Central memory CD4-positive, alpha-beta T cell (primary cell): ENCODE measurements at regions not wholly inside any gene's neighbourhood (a gene's known extent, or its start where the extent isn't known, plus 50 kb on each side); places are given as distances from the start of the nearest gene placed in this dataset.

Experiments used
- DNase-seq: peaks from one replicate; pipeline ENCODE4 v3.0.0; 2022

GRCh38 chr22:42217752-42218280, 52.6 kb downstream of the TCF20 start:
- no peak for DNase-seq

DNA sequence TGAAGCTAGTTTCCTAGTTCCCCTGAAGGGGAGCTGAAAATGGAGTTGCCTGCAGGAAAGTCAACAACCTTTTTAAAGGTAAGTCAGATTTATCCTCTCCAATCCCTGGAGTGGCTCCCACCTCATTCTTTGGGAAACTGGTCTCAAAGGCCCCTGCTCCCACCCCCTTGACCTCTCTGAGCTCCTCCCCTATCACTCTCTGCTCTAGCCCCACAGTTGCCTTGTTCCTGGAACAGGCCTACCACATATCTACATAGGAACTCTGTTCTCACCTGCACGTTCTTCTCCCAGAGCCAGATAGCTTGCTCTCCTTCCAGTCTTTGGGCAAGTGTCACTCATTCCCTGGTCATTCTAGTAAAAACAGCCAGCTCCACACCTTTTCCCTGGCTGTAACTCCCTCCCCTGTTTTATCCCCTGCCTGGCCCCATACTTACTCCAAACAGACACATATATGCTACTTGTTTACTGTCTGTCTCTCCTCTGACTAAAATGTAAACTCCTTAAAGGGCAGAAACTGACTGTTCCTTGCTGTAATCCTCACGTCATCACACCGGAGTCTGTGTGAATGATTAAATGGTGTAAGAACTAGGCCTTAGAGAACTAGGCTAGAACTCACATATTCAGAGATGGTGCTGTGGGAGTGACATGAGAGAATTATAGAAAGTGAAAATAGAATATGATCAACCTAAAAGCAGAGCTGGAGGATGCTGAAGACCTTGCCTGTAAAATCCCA, 53.3 kb downstream of the TCF20 start:
- DNase-seq, result no peak

- no peak for DNase-seq
Measured at GRCh38 chr22:42214633-42215415, 55.6 kb downstream of the TCF20 start.

DNA sequence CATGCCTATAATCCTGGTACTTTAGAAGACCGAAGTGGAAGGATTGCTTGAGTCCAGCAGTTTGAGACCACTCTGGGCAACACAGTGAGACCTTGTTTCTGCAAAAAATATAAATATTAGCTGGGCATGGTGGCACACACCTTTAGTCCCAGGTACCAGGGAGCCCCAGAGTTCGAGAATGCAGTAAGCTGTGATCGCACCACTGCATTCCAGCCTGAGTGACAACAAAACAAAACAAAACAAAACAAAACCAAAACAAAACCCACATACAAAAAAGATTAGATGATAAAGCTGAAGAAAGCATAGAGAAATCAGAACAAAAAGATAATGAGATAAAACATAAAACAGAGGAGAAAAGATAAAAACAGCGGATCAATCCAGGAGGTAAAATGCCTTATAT, 62.1 kb downstream of the TCF20 start:
- DNase-seq, result peak; percentile 23

GRCh38 chr22:42207918-42208317, 62.5 kb downstream of the TCF20 start:
- no peak for DNase-seq

DNA sequence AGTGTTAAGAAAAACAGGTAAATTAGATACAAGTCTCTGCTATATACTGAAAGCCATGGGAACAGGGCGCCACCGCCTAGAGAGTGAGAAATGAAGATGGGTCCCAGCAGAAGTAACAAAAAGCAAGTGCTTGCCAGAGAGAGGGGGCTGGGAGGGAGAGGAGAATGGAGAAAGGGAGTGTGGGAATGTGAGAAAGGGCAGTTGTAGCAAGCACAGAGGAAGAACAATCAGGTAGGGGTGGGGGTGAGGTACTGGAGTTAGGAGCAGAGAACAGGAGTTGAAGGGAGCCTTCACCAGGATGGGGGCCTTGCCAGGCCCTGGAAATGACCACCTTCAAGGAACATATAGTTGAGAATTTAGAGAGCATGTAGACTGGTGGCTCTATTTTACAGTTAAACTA, 66.8 kb downstream of the TCF20 start:
- DNase-seq, result no peak

DNA sequence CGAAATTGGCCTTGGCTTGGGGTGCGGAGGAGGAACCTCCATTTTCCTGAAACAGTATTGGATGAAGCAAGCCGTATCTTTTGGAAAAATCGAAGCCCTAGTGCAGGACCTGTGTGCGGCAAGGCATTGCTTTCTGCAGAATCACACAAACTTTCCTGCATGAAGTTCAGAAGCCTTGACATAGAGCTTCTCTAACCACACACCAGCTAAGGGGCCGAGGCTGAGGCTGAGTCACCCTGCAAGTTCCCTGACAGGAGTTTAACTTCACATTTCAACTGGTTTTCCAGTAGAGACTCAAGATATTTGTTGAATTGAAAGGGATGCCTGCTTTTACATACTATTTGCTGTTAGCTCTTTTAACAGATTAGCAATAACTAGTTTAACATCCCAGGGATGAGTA, 67.8 kb downstream of the TCF20 start:
- DNase-seq, result peak; percentile 44

DNA sequence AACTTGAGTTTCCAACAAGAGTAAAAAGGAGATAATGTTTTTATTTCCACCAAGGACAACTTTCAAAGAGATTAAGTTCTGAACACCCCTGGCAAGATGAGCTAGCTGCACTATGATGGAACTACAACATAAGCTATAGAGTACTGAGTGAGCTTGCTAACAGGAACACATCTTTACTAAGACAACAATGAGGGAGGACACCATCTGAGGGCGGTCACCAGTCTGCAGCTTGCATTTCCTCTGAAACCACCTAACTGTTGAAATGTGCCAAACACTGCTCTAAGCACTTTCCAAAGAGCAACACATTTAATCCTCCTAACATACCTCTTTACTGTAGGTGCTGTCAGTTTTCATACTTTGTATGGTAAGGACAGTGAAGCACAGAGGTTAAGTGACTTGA, 68.4 kb downstream of the TCF20 start:
- peak; percentile 46 for DNase-seq

DNA sequence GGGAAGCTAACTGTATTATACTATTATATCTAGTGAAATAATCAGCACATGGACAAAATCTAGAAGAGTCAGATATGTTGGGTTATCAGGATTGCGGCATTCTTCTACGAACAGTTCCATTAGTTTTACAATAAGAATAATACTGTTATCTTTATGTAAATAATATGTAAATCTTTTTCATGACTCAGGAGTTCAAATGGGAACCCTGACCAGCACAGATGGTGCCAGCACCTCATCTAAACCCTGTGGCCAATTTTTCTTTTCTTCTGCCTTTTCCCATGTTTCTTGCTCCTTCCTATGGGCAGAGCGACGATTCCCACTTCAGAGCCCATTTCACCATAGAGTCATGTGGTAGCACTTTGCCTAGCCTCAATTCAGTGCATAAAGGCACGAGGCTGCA, 68.4 kb upstream of the CYP2D6 start:
- DNase-seq, result no peak

DNA sequence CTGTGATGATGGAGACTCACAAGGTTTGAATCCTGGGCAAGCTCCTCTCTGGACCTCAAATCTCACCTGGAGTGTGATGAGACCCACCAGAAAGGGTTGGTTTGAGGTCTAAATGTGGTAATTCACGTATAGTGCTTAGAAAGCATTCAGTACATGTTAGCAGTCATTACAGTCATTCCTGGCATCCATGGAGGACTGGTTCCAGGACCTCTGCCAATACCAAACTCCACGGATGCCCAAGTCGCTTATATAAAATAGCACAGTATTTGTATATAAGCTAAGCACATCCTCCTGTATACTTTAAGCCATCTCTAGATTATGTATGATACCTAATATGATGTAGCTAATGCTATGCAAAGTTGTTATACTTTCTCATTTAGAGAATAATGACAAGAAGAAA, 67.6 kb upstream of the CYP2D6 start:
- no peak for DNase-seq

DNA sequence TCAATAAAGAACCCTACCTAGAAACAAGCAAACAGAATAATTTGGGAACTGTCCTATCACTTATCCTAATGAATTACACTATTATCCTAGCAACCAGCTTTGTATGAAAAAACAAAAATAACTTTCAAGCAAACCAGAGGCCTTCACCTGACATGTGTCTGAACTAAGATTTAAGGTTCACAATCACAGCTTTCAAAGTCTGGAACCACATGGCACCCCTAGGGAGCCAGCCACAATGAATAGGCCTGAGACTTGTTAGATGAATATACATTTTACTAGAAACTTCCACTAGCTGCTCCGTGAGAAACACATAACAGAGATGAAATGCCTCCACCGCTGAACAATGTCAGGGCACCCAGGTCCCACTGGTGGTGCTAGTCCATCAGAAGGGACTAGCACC, 65.8 kb upstream of the CYP2D6 start:
- no peak for DNase-seq

- DNase-seq, result no peak
Measured at GRCh38 chr22:42194953-42195352, 64.3 kb upstream of the CYP2D6 start.

DNA sequence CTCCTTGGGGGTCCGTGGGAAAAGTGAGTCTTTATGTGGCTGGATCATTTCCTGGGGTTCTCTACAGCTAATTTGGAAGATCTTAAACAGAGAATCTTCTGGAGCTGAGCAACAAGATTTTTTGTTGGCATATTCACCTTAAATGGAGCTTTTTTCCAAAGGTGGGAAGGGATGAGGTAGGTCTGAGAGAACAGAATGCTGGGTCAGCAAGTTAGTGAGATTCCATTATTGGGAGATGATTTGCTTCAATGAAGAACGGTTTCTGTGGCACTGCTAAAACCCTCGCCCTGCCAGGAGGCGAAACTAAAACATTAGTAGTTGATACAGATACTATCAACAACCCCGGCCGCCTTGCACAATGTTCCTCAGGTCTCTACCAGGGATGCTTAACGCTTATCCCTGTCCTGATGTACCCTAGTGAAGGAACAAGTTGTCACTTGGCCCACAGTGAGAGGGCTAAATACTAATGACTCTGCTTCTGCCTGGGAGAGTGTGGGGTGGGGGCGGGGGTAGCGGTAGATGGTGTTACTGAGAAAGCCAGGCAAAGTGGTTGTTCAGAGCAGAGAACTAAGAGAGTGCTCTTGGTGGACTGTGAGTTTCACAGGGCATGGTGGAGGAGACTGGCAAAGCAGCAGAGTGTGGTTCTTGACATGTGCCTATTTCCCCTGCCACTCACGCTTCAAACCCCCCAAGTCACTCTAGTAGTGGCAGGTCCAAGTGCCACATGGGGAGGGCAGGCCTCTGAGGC, 63.7 kb upstream of the CYP2D6 start:
- no peak for DNase-seq

DNA sequence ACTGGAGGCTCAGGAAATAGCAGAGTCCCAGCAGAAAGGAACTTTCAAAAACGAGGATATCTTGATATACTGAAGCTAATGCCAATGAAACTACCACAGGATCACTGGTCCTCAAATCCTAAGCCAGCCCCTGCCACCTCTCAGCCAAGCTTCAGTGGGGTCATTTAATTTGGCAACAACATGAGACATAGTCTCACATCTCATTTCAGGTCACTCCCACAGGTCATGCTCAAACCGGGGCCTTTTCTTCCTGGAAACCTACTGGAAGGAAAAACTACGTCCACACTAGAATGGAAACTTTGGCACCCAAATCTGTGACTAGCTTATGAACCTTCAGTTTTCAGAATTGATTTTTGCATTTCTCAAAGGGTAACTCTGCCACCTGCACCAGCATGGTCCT, 61.9 kb upstream of the CYP2D6 start:
- DNase-seq, result no peak

DNA sequence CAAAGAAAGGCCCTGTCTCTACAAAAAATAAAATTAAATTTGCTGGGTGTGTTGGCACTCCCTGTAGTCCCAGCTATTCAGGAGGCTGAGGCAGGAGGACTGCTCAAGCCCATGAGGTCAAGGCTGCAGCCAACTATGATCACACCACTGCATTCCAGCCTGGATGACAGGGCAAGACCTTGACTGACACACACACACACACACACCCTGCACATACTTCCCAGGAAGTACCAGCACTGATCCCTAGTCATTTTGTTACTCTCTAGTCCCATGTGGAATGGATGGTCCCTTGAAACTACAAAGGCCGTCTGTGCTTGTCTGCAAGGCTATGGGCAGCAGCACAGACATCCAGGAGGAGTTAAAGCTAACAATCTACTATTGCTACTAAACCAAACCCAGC, 59.7 kb upstream of the CYP2D6 start:
- DNase-seq, result no peak

GRCh38 chr22:42189761-42190160, 59.2 kb upstream of the CYP2D6 start:
- DNase-seq, result no peak

DNA sequence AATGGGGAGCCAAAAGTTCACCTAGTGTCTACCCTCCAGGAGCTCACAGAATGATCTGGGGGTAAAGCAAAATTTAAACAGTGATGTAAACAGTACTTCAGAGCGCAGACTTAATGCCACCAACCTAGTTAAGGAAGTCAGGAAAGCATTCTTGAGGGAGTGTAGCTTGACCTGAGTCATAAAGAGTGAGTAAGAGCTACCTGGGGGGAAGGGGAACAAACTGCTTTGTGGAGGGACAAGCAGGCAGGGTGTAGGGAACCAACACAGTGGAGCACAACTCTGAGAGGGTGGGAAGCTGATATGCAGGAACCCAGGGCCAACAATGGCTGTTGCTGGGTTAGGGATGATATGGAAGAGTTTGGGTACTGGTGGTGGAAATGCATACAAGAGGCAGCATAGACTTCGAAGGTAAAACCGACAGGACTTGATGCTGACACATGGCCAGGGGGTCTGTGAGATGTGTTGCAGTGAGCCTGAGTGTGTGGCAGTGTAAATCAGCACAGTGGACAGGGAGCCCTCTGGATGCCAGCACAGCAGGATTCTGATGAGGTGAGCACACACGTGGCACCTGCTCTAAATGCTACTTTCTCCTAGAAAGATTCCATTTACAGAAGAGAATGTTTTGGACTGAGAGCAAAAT, 58.3 kb upstream of the CYP2D6 start:
- no peak for DNase-seq

- DNase-seq, result no peak
Measured at GRCh38 chr22:42187646-42188045, 57.0 kb upstream of the CYP2D6 start.

DNA sequence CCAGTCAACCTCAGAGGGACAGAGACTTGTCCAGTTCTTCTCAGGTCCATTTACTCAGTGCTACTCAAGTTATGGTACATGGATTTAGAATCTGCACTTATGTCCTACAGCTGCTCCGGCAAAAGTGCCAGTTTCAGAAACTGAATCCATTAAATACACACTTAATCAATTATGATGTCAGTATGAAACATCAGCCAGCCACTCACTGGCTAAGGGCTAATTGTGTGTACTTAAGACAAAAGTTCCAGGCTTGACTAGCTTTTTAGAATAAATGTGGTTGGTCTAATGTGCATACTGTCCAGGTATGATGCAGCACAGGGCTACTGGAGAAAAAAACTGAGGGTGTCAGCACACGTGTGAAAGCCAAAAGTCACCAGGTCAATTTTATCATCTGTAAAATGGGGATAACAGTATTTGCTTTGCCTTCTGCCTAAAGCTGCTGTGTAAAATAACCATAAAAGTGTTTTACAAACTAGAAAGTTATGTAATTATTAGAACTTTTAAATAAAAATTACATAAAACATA, 55.4 kb upstream of the CYP2D6 start:
- no peak for DNase-seq

DNA sequence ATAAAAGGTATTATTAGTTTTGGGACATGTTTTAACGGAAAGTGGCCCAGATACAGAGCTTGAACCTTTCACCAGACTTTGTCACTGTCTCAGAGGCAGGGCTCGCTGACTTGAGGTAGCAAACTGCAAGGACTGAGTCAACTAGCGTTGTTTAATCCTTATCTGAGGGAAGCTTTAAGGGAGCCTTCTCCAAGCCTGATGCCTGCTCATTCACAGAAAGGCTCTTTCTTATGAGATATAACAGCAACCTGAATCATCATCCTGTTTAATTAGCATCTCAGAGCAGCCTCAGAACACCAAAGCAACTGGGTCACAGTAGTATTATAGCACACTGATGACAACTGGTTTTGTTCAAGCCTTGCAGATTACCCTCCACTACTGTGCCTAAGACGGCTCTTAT, 54.2 kb upstream of the CYP2D6 start:
- DNase-seq, result no peak

GRCh38 chr22:42183461-42184059, 53.0 kb upstream of the CYP2D6 start:
- DNase-seq, result peak; percentile 67

DNA sequence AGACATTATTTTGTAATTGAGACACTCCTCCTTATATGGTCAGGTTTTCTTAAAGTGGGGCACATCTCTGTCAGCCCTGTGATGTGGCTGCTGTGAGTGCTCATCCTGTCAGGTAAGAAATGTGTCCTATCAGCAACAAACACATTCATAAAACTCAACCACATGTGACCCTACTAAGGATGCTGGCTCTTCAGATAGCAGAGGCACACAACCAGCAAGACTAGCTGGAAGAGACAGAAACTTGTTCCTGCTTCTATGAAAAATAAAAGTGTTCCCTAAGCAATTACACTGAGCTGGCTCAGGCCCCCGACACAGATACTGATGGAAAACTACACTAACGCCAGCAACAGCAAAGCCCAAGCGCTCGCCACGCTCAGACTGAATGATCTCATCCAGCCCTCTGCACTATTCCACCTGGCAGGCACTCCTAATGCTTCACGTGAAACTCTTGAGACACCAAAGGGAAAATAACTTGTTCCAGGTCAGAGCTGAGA, 49.8 kb upstream of the CYP2D6 start:
- DNase-seq, result peak; percentile 86
